ENCODE measurements at regions not wholly inside any gene's neighbourhood (a gene's known extent, or its start where the extent isn't known, plus 50 kb on each side); places are given as distances from the start of the nearest gene placed in this dataset.

DNA sequence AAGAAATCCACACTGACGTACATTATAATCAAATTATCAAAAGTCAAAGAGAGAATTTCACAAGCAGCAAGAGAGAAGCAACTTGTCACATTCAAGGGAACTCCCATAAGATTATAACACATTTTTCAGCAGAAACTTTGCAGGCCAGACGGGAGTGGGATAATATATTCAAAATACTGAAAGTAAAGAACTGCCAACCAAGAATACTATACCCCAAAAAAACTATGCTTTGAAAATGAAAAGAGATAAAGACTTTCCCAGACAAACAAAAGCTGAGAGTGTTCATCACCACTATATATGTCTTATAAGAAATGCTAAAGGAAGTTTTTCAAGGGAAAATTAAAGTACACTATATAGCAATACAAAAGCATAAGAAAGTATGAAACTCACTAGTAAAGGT lies 91.5 kb upstream of the PPP2R3A start:
- no peak for DNase-seq (ENCODE audit: insufficient read length, low spot score)
- FAIRE-seq: no peak
- TF ChIP-seq POLR2A (IDR thresholded peaks at IDR 0.05; ENCODE audit: low read depth, low read length): no peak

DNA sequence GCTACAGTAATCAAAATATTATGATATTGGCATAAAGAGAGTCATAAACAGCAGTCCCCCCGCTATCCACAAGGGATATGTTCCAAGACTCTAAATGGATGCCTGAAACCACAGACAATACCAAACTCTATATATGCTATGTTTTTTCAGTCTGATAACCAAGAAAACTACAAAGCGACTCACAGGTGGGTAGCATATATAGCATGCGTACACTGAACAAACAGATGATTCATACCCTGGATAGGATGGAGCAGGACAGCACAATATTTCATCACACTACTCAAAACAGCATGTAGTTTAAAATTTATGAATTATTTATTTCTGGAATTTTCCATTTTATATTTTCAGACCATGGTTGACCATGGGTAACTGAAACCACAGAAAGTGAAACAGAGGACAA lies 87.0 kb upstream of the PPP2R3A start:
- no peak for TF ChIP-seq POLR2A (IDR thresholded peaks at IDR 0.05; ENCODE audit: low read depth, low read length)
- DNase-seq (ENCODE audit: insufficient read length, low spot score) (no peak), FAIRE-seq (peak; percentile 15)

GRCh38 chr3:135885885-135886284 lies 79.6 kb upstream of the PPP2R3A start:
- no peak for DNase-seq (ENCODE audit: insufficient read length, low spot score)
- no peak for FAIRE-seq
- no peak for TF ChIP-seq POLR2A (IDR thresholded peaks at IDR 0.05; ENCODE audit: low read depth, low read length)

- DNase-seq (ENCODE audit: insufficient read length, low spot score): peak; percentile 40
- no peak for TF ChIP-seq POLR2A (IDR thresholded peaks at IDR 0.05; ENCODE audit: low read depth, low read length)
- peak; percentile 100 for FAIRE-seq
Observed at GRCh38 chr3:135887220-135887619, 78.3 kb upstream of the PPP2R3A start.

- no peak for TF ChIP-seq POLR2A (IDR thresholded peaks at IDR 0.05; ENCODE audit: low read depth, low read length)
- DNase-seq (ENCODE audit: insufficient read length, low spot score) (no peak), FAIRE-seq (no peak)
Observed at GRCh38 chr3:135889443-135889842, 76.1 kb upstream of the PPP2R3A start.

DNA sequence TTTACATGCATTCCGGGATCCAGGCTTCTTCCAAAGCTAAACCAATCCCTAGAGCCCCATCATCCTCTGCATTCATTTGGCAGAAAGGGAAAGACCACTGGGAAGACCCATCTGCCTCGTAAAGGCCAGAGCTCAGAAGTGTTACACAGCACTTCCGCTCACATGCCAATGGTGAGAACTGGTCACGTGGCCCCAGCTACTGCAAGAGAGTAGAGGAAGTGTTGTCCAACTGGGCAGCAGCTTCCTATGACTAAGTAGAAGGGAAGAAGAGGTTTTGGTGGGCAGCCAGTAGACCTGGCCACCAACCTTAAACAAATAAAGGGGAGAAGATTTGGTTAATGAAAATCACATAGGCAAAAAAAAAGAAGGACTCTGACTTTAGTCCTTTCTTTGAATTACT lies 74.4 kb upstream of the PPP2R3A start:
- TF ChIP-seq POLR2A (IDR thresholded peaks at IDR 0.05; ENCODE audit: low read depth, low read length): no peak
- FAIRE-seq: no peak
- DNase-seq (ENCODE audit: insufficient read length, low spot score): no peak

GRCh38 chr3:135895106-135895733 lies 70.3 kb upstream of the PPP2R3A start:
- DNase-seq (ENCODE audit: insufficient read length, low spot score): peak; percentile 16
- no peak for TF ChIP-seq POLR2A (IDR thresholded peaks at IDR 0.05; ENCODE audit: low read depth, low read length)
- peak; percentile 90 for FAIRE-seq

GRCh38 chr3:135895734-135896121 lies 69.8 kb upstream of the PPP2R3A start:
- DNase-seq (ENCODE audit: insufficient read length, low spot score) (no peak), FAIRE-seq (no peak)
- TF ChIP-seq POLR2A (IDR thresholded peaks at IDR 0.05; ENCODE audit: low read depth, low read length): no peak

- no peak for TF ChIP-seq POLR2A (IDR thresholded peaks at IDR 0.05; ENCODE audit: low read depth, low read length)
- FAIRE-seq (peak; percentile 98), DNase-seq (ENCODE audit: insufficient read length, low spot score) (peak; percentile 33)
Observed at GRCh38 chr3:135896613-135897012, 68.9 kb upstream of the PPP2R3A start.

GRCh38 chr3:135897715-135898114 lies 67.8 kb upstream of the PPP2R3A start:
- no peak for TF ChIP-seq POLR2A (IDR thresholded peaks at IDR 0.05; ENCODE audit: low read depth, low read length)
- DNase-seq (ENCODE audit: insufficient read length, low spot score): no peak
- no peak for FAIRE-seq

GRCh38 chr3:135898774-135899173 lies 66.8 kb upstream of the PPP2R3A start:
- TF ChIP-seq POLR2A (IDR thresholded peaks at IDR 0.05; ENCODE audit: low read depth, low read length): no peak
- FAIRE-seq: no peak
- no peak for DNase-seq (ENCODE audit: insufficient read length, low spot score)

GRCh38 chr3:135905058-135905724 lies 60.3 kb upstream of the PPP2R3A start:
- FAIRE-seq (no peak), DNase-seq (ENCODE audit: insufficient read length, low spot score) (no peak)
- TF ChIP-seq POLR2A (IDR thresholded peaks at IDR 0.05; ENCODE audit: low read depth, low read length): no peak

DNA sequence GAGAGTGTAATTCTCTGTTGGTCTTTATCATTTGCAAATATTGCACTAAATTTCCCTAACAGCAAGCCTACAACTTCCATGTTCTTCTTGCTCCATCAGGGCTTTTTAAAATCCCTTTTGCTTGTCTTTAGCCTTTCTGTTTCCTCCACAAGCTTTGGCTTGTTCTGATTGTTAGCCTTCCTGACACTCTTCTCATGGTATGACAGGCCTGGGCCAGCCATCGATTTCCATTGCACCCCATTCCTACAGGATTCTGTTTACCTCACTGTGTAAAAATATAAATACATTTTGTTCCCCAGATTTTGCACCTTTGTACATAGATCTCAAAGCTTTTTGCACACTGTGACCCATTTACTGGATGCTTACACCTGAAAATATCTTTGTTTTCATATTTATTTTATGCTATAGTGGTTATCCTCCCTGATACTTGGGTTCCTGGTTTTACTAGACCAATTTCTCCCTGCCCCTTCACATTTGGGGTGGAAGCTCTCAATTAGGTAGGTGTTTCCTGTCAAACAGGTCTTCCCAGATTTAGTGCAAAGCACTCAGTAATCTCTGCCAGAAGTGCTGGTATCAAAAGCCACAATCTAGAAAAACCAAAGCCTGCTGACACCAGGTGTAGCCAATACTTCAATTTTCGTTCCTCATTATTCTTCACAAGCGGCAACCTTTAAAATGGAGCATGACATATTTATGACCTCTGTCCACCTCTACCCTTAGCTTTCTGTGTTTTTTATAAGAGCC lies 57.9 kb upstream of the PPP2R3A start:
- TF ChIP-seq POLR2A (IDR thresholded peaks at IDR 0.05; ENCODE audit: low read depth, low read length): no peak
- DNase-seq (ENCODE audit: insufficient read length, low spot score) (no peak), FAIRE-seq (no peak)

DNA sequence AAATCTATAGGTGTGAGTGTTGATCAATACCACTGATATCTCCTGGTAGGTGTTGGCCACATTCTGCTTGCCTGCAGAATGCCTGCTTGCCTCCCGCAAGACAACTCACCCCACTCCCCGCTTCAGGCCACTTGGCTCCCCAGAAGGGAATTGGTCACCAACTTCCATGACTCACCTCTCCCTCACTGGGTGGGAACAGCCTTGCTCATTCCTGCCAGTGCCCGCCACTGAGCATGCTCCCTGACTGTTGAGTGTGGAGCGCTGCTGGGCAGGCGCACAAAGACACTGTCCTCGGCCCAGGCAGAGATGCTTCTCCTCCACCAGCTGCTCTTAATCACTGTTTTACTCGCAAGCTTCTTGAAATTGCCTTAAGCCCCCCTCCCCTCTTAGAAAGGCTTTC lies 57.3 kb upstream of the PPP2R3A start:
- FAIRE-seq: peak; percentile 97
- no peak for TF ChIP-seq POLR2A (IDR thresholded peaks at IDR 0.05; ENCODE audit: low read depth, low read length)
- DNase-seq (ENCODE audit: insufficient read length, low spot score): peak; percentile 58

GRCh38 chr3:135908737-135909136 lies 56.8 kb upstream of the PPP2R3A start:
- TF ChIP-seq POLR2A (IDR thresholded peaks at IDR 0.05; ENCODE audit: low read depth, low read length): no peak
- FAIRE-seq: no peak
- DNase-seq (ENCODE audit: insufficient read length, low spot score): no peak
